ENCODE measurements at regions not wholly inside any gene's neighbourhood (a gene's known extent, or its start where the extent isn't known, plus 50 kb on each side); places are given as distances from the start of the nearest gene placed in this dataset.
"Not testable (repeated sequence)": the region's sequence is repeated elsewhere in the genome, so short reads cannot be mapped to it uniquely, and the experiment has no call there.

DNA sequence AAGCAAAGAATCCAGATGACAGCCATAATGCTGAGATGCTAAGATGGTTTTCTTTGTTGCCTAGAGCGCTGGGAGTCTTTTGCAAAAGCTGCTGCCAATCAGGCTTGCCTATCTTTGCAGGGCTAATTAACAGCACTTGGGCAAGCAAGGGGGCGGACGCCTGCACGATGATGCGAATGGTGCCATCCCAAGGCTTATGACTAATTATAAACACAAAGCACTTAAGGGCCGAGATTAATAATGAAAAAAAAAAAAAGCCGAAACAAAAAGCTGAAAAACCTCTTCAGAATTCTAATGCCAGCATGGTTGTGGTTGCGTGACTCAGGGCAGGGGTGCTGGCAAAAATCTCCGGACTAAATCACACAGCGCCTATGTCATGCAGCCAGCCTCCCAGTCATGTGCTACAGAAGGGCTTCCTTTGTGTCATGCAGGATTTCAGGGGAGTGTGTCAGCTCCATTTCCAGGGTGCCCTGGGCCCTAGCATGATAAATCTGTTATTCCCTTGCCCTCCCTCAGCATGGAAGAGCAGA, 185.0 kb upstream of the ANKRD28 start:
- no peak overlapping the region for H3K4me3 ChIP-seq (ENCODE audit: low read depth, low read length)
- DNase-seq (ENCODE audit: low read depth): no peak

DNA sequence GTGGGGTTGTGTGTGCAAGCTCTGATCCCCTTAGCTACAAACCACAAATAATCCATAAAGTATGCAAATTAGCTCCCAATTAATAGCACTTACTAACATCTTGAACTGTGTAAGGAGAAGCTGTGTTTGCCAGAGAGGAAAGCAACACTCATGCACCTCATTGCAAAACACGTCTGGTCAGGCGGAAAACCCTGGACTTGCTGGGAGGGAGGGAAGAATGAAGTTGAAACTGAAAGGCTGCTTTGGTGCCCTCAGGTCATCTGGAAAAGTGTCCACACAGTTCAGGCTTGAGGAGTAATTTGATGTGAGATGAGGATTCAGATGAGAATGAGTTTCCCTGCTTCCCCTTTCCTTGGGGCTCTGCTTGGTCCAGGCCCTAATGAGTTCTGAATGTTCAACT, 185.5 kb upstream of the ANKRD28 start:
- no peak overlapping the region for H3K4me3 ChIP-seq (ENCODE audit: low read depth, low read length)
- DNase-seq (ENCODE audit: low read depth): no peak
- TF ChIP-seq CTCF (IDR thresholded peaks at IDR 0.05; ENCODE audit: low read depth, low read length, missing control alignments): no peak

More for the DNA sequence above, 185.0 kb upstream of the ANKRD28 start:
- no peak for TF ChIP-seq CTCF (IDR thresholded peaks at IDR 0.05; ENCODE audit: low read depth, low read length, missing control alignments)

GRCh38 chr3:15983693-15984092, 185.9 kb upstream of the ANKRD28 start:
- H3K4me3 ChIP-seq (ENCODE audit: low read depth, low read length): no peak overlapping the region
- no peak for DNase-seq (ENCODE audit: low read depth)
- no peak for TF ChIP-seq CTCF (IDR thresholded peaks at IDR 0.05; ENCODE audit: low read depth, low read length, missing control alignments)

DNA sequence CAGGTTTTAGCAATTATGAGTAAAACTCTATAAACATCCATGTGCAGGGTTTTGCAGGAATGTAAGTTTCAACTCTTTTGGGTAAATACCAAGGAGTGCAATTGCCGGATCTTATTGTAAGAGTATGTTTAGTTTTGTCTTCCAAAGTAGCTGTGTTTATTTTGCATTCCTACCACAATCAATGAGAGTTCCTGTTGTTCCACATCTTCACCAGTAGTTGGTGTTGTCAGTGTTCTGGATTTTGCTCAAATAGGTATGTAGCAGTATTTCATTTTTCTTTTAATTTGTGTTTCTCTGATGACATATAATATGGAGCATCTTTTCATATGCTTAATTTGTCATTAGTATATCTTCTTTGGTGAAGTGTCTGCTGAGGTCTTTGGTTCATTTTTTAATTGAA, 185.1 kb upstream of the GALNT15 start:
- no peak overlapping the region for H3K4me3 ChIP-seq (ENCODE audit: low read depth, low read length)
- no peak for DNase-seq (ENCODE audit: low read depth)
- peak; percentile 43 for TF ChIP-seq CTCF (IDR thresholded peaks at IDR 0.05; ENCODE audit: low read depth, low read length, missing control alignments)

DNA sequence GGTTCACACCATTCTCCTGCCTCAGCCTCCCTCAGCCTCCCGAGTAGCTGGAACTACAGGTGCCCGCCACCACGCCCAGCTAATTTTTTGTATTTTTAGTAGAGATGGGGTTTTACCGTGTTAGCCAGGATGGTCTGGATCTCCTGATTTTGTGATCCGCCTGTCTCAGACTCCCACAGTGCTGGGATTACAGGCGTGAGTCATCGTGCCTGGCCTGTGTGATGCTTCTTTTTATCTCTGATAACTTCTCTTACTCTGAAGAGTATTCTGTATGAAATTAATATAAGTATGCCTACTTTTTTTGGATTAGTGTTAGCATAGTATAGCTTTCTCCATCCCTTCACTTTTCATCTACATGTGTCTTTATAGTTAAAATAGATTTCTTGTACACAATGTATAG, 180.8 kb upstream of the GALNT15 start:
- not testable (repeated sequence) for H3K4me3 ChIP-seq (ENCODE audit: low read depth, low read length); DNase-seq (ENCODE audit: low read depth)

DNA sequence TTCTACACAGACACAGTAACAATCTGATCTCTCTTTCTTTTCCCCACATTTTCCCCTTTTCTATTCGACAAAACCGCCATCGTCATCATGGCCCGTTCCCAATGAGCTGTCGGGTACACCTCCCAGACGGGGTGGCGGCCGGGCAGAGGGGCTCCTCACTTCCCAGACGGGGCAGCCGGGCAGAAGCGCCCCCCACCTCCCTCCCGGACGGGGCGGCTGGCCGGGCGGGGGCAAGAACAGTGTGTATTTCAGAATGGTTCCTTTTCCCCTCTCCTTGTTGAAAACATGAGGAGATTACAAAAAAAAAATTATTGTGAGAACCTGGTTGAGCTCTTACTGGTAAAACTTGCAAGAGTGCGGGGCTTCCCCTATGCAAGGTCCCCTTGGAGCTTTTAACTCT, 178.0 kb upstream of the GALNT15 start:
- not testable (repeated sequence) for H3K4me3 ChIP-seq (ENCODE audit: low read depth, low read length); DNase-seq (ENCODE audit: low read depth)

DNA sequence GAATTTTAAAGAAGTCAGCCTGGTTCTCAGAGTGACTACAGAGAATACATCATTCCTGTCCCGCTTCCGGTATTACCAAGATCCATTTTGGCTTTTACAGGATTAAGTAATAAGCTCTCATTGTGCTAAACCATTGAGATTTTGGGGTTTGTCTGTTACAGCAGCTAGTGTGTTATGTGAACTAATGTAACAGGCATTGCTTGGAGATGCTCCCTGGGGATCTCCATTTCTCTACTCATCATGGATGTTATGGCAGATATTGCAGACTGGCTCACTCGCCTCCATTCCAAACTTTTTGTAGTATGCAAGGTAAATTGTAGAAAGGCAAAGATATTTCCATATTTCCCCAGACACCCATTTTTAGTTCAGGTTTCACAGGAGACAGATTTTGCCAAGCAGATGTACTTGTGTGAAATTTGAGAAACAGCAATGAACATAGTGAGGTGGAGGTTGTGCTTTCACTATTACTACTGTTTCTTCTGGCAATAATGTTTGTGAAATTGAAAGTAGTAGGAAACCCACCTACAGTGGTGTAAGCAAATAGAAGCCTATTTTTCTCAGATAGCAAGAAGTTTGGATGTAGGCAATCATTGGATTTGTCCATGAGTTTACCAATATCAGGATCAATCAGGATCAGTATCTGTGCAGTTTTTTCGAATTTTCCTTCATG, 177.1 kb upstream of the GALNT15 start:
- no peak for TF ChIP-seq CTCF (IDR thresholded peaks at IDR 0.05; ENCODE audit: low read depth, low read length, missing control alignments)
- DNase-seq (ENCODE audit: low read depth): peak; percentile 4
- no peak overlapping the region for H3K4me3 ChIP-seq (ENCODE audit: low read depth, low read length)

- DNase-seq (ENCODE audit: low read depth): no peak
- no peak overlapping the region for H3K4me3 ChIP-seq (ENCODE audit: low read depth, low read length)
- TF ChIP-seq CTCF (IDR thresholded peaks at IDR 0.05; ENCODE audit: low read depth, low read length, missing control alignments): no peak
Observed at GRCh38 chr3:15998911-15999310, 175.6 kb upstream of the GALNT15 start.

Data from GM12864 (cell line).